HepG2 (cell line): ENCODE measurements at regions not wholly inside any gene's neighbourhood (a gene's known extent, or its start where the extent isn't known, plus 50 kb on each side); places are given as distances from the start of the nearest gene placed in this dataset.

ENCODE experiments used
- ATAC-seq: fragments of 200-7000 bp; cut with Tn5 transposase; 3 replicates; pipeline ENCODE4 v1.9.1; 2020; ENCODE audit warnings: mild to moderate bottlenecking, moderate library complexity
- BruUV-seq: library from RNA; stranded (reverse); fragments of 400-500 nt; replicated peaks from 2 replicates; lab custom pipeline; 2021; lab: Mats Ljungman, UMichigan
- CTCF ChIA-PET: fragments of 300-600 bp; formaldehyde crosslinking; extraction: SDS; loops from one replicate; lab custom pipeline; 2021; ENCODE audit warnings: low total read pairs, inconsistent platforms, low intra/inter-chr PET ratio; lab: Yijun Ruan, JAX
- POLR2A ChIA-PET: fragments of 350-600 bp; sonication (Branson Sonifier 250); formaldehyde crosslinking; loops from one replicate; lab custom pipeline; 2020; ENCODE audit warnings: antibody characterized with exemption, inconsistent platforms; lab: Yijun Ruan, JAX
- DNase-seq: peaks from one replicate; pipeline ENCODE4 v3.0.0-alpha.2; 2015; ENCODE audit warnings: low spot score
- FAIRE-seq: peaks from 3 replicates; lab custom pipeline; 2011; peaks lifted over from hg19 to GRCh38; lab: Jason Lieb, UNC
- H2AFZ ChIP-seq: one replicate; pipeline ENCODE4 v1.6.1; 2011; ENCODE audit warnings: low read length, inconsistent platforms
- H3K27ac ChIP-seq: fragments of 300-600 bp; 3 replicates; pipeline ENCODE4 v1.8.0; 2011; ENCODE audit warnings: mixed run types, mild to moderate bottlenecking, mixed read lengths, low read length, inconsistent platforms; ENCODE audit not compliant: insufficient read depth; ENCODE audit errors: extremely low read length
- H3K27me3 ChIP-seq, 2 experiments: fragments of 200-600 bp in 1 of 2; 2 replicates in 1 of 2; 3 replicates in 1 of 2; pipeline versions ENCODE4 v1.6.0 to v1.8.0; 2011; ENCODE audit warnings: low read length in 2 of 2, mild to moderate bottlenecking in 2 of 2, moderate library complexity in 2 of 2, inconsistent platforms in 1 of 2; ENCODE audit not compliant: insufficient read depth in 2 of 2, control insufficient read depth in 1 of 2
- H3K36me3 ChIP-seq, 2 experiments: fragments of 200-600 bp in 1 of 2; replicated peaks in 1 of 2; 2 replicates in 1 of 2; 3 replicates in 1 of 2; pipeline versions ENCODE4 v1.5.1 to v1.8.0; 2011; ENCODE audit warnings: low read length in 2 of 2, inconsistent platforms in 1 of 2; ENCODE audit not compliant: insufficient read depth in 2 of 2, control insufficient read depth in 1 of 2
- H3K4me1 ChIP-seq: 2 replicates; pipeline ENCODE4 v1.5.1; 2012; ENCODE audit warnings: low read length, inconsistent platforms; ENCODE audit not compliant: insufficient read depth
- H3K4me2 ChIP-seq: 2 replicates; pipeline ENCODE4 v1.6.0; 2011; ENCODE audit warnings: low read depth, low read length, inconsistent platforms
- H3K4me3 ChIP-seq, 3 experiments: fragments of 200-600 bp in 1 of 3; sonication (generic), shearing (Covaris generic) in 1 of 3; replicated peaks in 1 of 3; 2 replicates each; pipeline ENCODE4 v1.5.1; 2011 to 2016; ENCODE audit warnings: low read length in 3 of 3, inconsistent platforms in 2 of 3, low read depth in 2 of 3, mild to moderate bottlenecking in 2 of 3, control low read depth in 1 of 3, mixed read lengths in 1 of 3; ENCODE audit not compliant: insufficient read depth in 1 of 3
- H3K79me2 ChIP-seq: one replicate; pipeline ENCODE4 v1.6.1; 2011; ENCODE audit warnings: low read length, inconsistent platforms; ENCODE audit not compliant: insufficient read depth
- H3K9ac ChIP-seq: 2 replicates; pipeline ENCODE4 v1.6.0; 2011; ENCODE audit warnings: mild to moderate bottlenecking, low read depth, low read length, inconsistent platforms; ENCODE audit not compliant: insufficient read depth
- H3K9me3 ChIP-seq: 2 replicates; pipeline ENCODE4 v1.5.1; 2012; ENCODE audit warnings: mild to moderate bottlenecking, low read length
- H4K20me1 ChIP-seq: 2 replicates; pipeline ENCODE4 v1.6.0; 2011; ENCODE audit warnings: inconsistent platforms, mild to moderate bottlenecking, low read length, moderate library complexity; ENCODE audit not compliant: insufficient read depth
- ARID2 ChIP-seq: sonication (generic); formaldehyde crosslinking; IDR thresholded peaks from 2 replicates; pipeline ENCODE4 v1.8.1; 2022; ENCODE audit warnings: mild to moderate bottlenecking, missing genetic modification reagents, borderline replicate concordance
- HHEX ChIP-seq: IDR thresholded peaks from 2 replicates; pipeline ENCODE4 v1.6.1; 2016; ENCODE audit warnings: control low read depth
- HMG20B ChIP-seq: conservative IDR thresholded peaks from 2 replicates; pipeline ENCODE4 v1.6.1; 2016; ENCODE audit warnings: missing genetic modification reagents, missing compliant biosample characterization
- KDM5A ChIP-seq: fragments of 200-600 bp; sonication (generic); IDR thresholded peaks from 2 replicates; pipeline ENCODE4 v1.7.0; 2018; ENCODE audit warnings: antibody characterized with exemption, mild to moderate bottlenecking, low read length, borderline replicate concordance
- KLF11 ChIP-seq: IDR thresholded peaks from 2 replicates; pipeline ENCODE4 v1.6.1; 2016; ENCODE audit warnings: missing compliant biosample characterization
- PCBP1 ChIP-seq: fragments of 200-400 bp; formaldehyde crosslinking; IDR thresholded peaks from 2 replicates; pipeline ENCODE4 v1.6.1; 2017; ENCODE audit warnings: mild to moderate bottlenecking, low read depth, low read length, borderline replicate concordance
- RARA ChIP-seq: IDR thresholded peaks from 2 replicates; pipeline ENCODE4 v1.6.1; 2016; ENCODE audit warnings: missing genetic modification reagents, missing compliant biosample characterization
- ZBTB7B ChIP-seq: sonication (generic); formaldehyde crosslinking; IDR thresholded peaks from 2 replicates; pipeline ENCODE4 v1.4.0; 2020; ENCODE audit warnings: missing genetic modification reagents
- ZNF367 ChIP-seq: sonication (generic); formaldehyde crosslinking; IDR thresholded peaks from 2 replicates; pipeline ENCODE4 v1.4.0; 2020; ENCODE audit warnings: missing genetic modification reagents, borderline replicate concordance
- WGBS: methylation state at CpG from one replicate; pipeline ENCODE4 v1.1.6; 2017; ENCODE audit warnings: low lambda C conversion rate; 5-methylcytosine and 5-hydroxymethylcytosine counted together
- in situ Hi-C: cut with HindIII; loops from 2 replicates; pipeline ENCODE4 v1.10.0; 2017; ENCODE audit warnings: low pct_unique_long_range_greater_than_20kb; ENCODE audit not compliant: extremely low pct_ligation_motif_present
- intact Hi-C: fragments of 100-400 bp; cut with micrococcal nuclease; formaldehyde crosslinking; loops from one replicate; pipeline ENCODE4 v1.10.0; 2022; ENCODE audit not compliant: unreplicated experiment
- TF ChIP-seq, protein P1 (sequence below): IDR thresholded peaks from 2 replicates; pipeline ENCODE4 v1.6.1; 2016; ENCODE audit warnings: missing genetic modification reagents, missing compliant biosample characterization
- TF ChIP-seq, protein P2 (sequence below): sonication (generic); formaldehyde crosslinking; conservative IDR thresholded peaks from 2 replicates; pipeline ENCODE4 v1.8.0; 2022; ENCODE audit warnings: missing genetic modification reagents
- TF ChIP-seq, protein P3 (sequence below): sonication (generic); formaldehyde crosslinking; IDR thresholded peaks from 2 replicates; pipeline ENCODE4 v1.4.0; 2020; ENCODE audit warnings: missing genetic modification reagents
- TF ChIP-seq, protein P4 (sequence below): sonication (generic); formaldehyde crosslinking; IDR thresholded peaks from 2 replicates; pipeline ENCODE4 v1.8.1; 2023; ENCODE audit warnings: mild to moderate bottlenecking, moderate library complexity, missing genetic modification reagents

DNA sequence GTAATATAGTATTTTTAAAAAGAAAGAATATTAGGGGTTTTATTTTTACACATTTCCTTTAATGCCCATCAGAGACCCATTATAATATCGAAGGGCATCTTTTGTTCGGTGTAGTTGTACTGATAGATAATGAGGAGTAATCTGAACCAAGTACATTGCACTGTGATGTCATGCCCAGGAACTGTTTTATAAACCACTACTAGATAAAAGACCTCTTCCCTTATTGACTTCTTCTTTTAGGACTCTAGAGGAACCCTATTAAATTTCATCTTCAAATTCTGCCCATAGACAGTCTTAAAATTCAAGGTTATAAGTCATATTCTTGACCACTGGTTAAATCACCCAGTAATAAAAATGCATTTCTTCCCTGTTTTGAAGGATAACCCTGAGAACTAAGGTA, 206.5 kb downstream of the NRIP1 start:
- Histone ChIP-seq H3K4me2 (no peak overlapping the region), H3K27me3 (no peaks in the 10 kb centered on the region), H3K27ac (no peak overlapping the region), H4K20me1 (no peaks in the 10 kb centered on the region), H3K4me1 (peaks cover 5% of the 10 kb centered on the region), H3K9ac (no peak overlapping the region), H3K79me2 (no peaks in the 10 kb centered on the region), H3K36me3 (no peaks in the 10 kb centered on the region), H3K4me3 (no peak overlapping the region), H3K9me3 (peaks cover 18% of the 10 kb centered on the region), H2AFZ (no peak overlapping the region)
- ChIA-PET POLR2A (no interaction called here), CTCF (no interaction called here)
- DNase-seq (no peak), FAIRE-seq (no peak), ATAC-seq (no peak)
- no TSS peak for BruUV-seq
- in situ Hi-C loops = loop anchor here (25.0 kb wide), 1 partner anchor 629 kb away; no protein-coding TSS in a partner anchor
- 89% methylated on average over 2 of the region's 2 CpGs for WGBS
- intact Hi-C loops = no loop called here
- TF ChIP-seq PCBP1 = no peak
- TF ChIP-seq, protein P1, sequence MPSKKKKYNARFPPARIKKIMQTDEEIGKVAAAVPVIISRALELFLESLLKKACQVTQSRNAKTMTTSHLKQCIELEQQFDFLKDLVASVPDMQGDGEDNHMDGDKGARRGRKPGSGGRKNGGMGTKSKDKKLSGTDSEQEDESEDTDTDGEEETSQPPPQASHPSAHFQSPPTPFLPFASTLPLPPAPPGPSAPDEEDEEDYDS (CRISPR knock-in tag) = no peak
- no peak for TF ChIP-seq RARA
- TF ChIP-seq, protein P2, sequence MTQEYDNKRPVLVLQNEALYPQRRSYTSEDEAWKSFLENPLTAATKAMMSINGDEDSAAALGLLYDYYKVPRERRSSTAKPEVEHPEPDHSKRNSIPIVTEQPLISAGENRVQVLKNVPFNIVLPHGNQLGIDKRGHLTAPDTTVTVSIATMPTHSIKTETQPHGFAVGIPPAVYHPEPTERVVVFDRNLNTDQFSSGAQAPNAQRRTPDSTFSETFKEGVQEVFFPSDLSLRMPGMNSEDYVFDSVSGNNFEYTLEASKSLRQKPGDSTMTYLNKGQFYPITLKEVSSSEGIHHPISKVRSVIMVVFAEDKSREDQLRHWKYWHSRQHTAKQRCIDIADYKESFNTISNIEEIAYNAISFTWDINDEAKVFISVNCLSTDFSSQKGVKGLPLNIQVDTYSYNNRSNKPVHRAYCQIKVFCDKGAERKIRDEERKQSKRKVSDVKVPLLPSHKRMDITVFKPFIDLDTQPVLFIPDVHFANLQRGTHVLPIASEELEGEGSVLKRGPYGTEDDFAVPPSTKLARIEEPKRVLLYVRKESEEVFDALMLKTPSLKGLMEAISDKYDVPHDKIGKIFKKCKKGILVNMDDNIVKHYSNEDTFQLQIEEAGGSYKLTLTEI (CRISPR knock-in tag) = no peak
- TF ChIP-seq ZNF367 = no peak
- TF ChIP-seq HHEX = no peak
- no peak for TF ChIP-seq ZBTB7B (CRISPR knock-in tag)
- no peak for TF ChIP-seq ARID2 (CRISPR knock-in tag)
- TF ChIP-seq, protein P3, sequence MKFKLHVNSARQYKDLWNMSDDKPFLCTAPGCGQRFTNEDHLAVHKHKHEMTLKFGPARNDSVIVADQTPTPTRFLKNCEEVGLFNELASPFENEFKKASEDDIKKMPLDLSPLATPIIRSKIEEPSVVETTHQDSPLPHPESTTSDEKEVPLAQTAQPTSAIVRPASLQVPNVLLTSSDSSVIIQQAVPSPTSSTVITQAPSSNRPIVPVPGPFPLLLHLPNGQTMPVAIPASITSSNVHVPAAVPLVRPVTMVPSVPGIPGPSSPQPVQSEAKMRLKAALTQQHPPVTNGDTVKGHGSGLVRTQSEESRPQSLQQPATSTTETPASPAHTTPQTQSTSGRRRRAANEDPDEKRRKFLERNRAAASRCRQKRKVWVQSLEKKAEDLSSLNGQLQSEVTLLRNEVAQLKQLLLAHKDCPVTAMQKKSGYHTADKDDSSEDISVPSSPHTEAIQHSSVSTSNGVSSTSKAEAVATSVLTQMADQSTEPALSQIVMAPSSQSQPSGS (CRISPR knock-in tag) = no peak
- TF ChIP-seq KLF11 (CRISPR knock-in tag) = no peak
- TF ChIP-seq HMG20B (CRISPR knock-in tag) = no peak
- TF ChIP-seq, protein P4, sequence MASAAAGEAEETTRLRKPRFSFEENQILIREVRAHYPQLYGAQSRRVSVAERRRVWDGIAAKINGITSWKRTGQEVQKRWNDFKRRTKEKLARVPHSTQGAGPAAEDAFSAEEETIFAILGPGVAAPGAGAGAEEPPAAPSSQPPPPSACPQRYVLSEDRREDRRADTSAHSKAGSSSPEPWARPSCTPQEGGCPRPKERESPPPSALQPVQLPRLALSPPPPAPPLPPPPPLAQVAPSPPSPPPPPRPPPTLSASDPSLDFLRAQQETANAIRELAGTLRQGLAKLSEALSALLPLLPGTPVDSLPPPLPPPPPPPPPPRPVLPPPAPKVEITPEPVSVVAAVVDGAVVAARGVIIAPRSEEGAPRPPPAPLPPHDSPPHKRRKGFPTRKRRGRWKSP (CRISPR knock-in tag) = no peak
- TF ChIP-seq KDM5A = no peak
